ENCODE measurements at regions not wholly inside any gene's neighbourhood (a gene's known extent, or its start where the extent isn't known, plus 50 kb on each side); places are given as distances from the start of the nearest gene placed in this dataset.

DNA sequence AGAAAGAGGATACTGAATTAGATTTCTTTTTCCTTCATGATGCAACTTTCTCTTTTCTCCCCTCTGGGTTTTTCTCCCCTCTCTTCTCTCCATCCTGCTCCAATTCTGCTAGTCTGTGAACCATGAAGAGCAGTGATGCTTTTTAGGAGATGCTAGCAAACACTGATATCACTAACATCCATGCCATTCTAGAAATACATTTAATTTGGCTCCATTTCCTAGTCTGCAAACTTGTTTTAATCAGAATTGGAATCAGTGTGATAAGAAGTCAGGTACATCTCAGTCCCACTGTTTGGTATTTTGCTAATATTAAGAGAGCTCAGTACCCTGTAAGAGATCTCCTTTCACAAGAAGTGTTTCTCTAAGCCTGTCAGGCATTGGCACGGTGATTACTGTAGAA, 437.1 kb downstream of the RWDD3 start:
- H3K27me3 ChIP-seq: no peaks in the 10 kb centered on the region
- intact Hi-C loops (cut with DNase I): no loop called here

DNA sequence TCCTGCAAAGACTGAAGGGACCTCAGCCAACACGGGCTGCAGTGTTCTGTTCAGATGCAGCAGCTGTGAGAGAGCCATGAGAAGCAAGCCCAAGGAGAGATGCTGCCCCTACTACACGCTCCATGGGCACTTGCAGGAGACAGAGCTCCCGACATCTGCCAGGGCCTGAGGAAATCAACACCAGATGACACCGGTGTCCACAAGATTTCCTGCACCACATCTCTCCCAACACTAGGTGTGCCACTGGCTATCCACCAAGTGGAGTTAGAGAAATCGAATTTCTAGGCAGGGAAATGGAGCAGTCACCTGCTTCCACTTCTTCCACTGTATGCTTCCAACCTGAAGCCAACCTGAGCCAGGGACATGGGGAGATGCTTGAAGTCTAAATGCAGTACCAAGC, 445.3 kb downstream of the RWDD3 start:
- Histone ChIP-seq H3K27ac (no peak overlapping the region), H3K4me3 (no peak overlapping the region), H3K4me1 (no peaks in the 10 kb centered on the region), H3K27me3 (no peaks in the 10 kb centered on the region), H3K36me3 (no peaks in the 10 kb centered on the region), H3K9me3 (no peaks in the 10 kb centered on the region)
- TF ChIP-seq, protein P1, sequence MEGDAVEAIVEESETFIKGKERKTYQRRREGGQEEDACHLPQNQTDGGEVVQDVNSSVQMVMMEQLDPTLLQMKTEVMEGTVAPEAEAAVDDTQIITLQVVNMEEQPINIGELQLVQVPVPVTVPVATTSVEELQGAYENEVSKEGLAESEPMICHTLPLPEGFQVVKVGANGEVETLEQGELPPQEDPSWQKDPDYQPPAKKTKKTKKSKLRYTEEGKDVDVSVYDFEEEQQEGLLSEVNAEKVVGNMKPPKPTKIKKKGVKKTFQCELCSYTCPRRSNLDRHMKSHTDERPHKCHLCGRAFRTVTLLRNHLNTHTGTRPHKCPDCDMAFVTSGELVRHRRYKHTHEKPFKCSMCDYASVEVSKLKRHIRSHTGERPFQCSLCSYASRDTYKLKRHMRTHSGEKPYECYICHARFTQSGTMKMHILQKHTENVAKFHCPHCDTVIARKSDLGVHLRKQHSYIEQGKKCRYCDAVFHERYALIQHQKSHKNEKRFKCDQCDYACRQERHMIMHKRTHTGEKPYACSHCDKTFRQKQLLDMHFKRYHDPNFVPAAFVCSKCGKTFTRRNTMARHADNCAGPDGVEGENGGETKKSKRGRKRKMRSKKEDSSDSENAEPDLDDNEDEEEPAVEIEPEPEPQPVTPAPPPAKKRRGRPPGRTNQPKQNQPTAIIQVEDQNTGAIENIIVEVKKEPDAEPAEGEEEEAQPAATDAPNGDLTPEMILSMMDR (IDR thresholded peaks at IDR 0.05): no peak
- no peak for DNase-seq (ENCODE audit: low spot score in 2 of 2)
- intact Hi-C loops (cut with DNase I): no loop called here

More for the DNA sequence above, 437.1 kb downstream of the RWDD3 start:
- Histone ChIP-seq H3K4me3 (no peak overlapping the region), H3K9me3 (no peaks in the 10 kb centered on the region), H3K4me1 (no peaks in the 10 kb centered on the region), H3K36me3 (no peaks in the 10 kb centered on the region), H3K27ac (no peak overlapping the region)
- DNase-seq (ENCODE audit: low spot score in 2 of 2): no peak
- TF ChIP-seq, protein P1 (IDR thresholded peaks at IDR 0.05): no peak

DNA sequence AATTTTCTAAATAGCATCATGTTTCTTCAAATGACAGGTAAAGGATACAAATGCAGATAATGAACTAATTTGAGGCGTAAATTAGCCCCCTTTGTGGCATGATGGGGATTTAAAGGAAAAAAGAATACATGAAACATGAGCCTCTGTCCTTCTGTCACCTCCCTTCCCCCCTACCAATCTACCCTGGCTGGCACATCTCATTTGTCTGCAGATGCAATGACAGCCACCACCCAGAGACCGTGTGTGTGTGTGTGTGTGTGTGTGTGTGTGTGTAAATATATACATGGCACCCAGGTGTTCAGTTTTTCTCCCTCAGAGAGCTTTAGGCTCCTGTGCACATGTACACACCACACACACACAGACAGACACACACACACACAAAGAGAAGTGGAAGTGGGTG, 451.1 kb downstream of the RWDD3 start:
- H3K4me1 ChIP-seq: no peaks in the 10 kb centered on the region
- H3K36me3 ChIP-seq: no peaks in the 10 kb centered on the region
- TF ChIP-seq, protein P1 (IDR thresholded peaks at IDR 0.05): no peak
- no peaks in the 10 kb centered on the region for H3K9me3 ChIP-seq
- intact Hi-C loops (cut with DNase I): no loop called here
- H3K27ac ChIP-seq: no peak overlapping the region
- H3K27me3 ChIP-seq: no peaks in the 10 kb centered on the region
- no peak overlapping the region for H3K4me3 ChIP-seq
- no peak for DNase-seq (ENCODE audit: low spot score in 2 of 2)

DNA sequence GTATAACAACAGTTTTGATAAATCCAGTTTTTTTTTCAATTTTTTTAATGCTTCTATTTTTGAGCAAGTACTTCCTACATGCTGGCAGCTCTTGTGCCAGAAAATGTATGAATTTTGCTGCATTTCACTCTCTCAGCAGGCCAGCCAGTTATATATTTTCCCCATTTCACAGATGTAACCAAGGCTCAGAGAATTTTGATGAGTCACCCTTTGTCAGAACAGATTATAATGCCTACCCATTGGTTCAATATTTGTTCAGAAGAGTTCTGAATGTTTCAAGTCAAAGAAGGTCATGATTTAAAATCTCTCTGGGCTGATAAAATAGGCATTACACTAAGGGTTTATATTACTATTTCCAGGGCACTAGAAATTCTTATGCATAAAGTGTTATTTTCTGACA, 452.2 kb downstream of the RWDD3 start:
- DNase-seq (ENCODE audit: low spot score in 2 of 2): no peak
- Histone ChIP-seq H3K9me3 (no peaks in the 10 kb centered on the region), H3K4me1 (no peaks in the 10 kb centered on the region), H3K27ac (no peak overlapping the region), H3K4me3 (no peak overlapping the region), H3K27me3 (no peaks in the 10 kb centered on the region), H3K36me3 (no peaks in the 10 kb centered on the region)
- intact Hi-C loops (cut with DNase I): no loop called here
- TF ChIP-seq, protein P1 (IDR thresholded peaks at IDR 0.05): no peak

DNA sequence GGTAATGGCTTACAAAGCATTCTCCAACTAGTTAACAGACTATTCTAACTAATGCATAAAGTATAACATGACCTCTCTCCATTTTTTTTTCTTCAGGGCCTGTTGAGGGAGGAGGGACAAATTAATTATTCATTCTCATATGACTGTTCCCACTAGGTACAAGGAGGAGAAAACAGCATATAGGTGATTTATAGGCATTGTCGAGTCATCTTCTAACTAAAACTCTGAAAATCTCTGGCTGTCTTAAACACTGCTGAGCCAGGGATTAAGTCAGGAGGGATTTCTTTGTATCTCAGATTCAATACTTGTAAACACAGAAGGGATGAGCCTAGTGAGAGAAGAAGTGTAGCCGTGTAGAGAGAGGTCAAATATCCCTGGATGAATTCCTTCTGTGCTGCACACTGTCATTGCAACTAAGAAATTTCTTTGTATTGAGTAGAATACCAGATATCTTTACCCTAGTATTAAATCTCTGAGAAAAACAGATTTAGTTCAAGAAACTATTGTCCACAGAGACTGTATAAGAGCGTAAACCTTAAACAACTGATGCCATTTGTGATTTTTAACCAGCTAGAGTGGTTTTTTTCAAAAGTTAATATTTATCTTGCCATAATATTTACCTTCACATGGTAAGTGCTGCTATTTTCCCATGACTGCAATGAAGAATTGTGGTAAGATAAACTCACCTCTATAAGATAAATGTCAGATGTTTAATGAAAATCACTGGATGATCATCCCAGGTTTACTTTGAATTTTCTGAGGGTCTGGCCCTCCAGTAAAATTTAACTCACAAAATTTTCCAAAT, 465.3 kb downstream of the RWDD3 start:
- H3K4me3 ChIP-seq: no peak overlapping the region

More for the DNA sequence above, 465.3 kb downstream of the RWDD3 start:
- Histone ChIP-seq H3K27ac (no peak overlapping the region), H3K36me3 (no peaks in the 10 kb centered on the region), H3K4me1 (no peaks in the 10 kb centered on the region), H3K27me3 (no peaks in the 10 kb centered on the region), H3K9me3 (peaks cover 5 to 18% of the 10 kb centered on the region in 2 donors)
- TF ChIP-seq, protein P1 (IDR thresholded peaks at IDR 0.05): no peak
- DNase-seq (ENCODE audit: low spot score in 2 of 2): no peak
- intact Hi-C loops (cut with DNase I): no loop called here
